22Rv1 (cell line): ENCODE measurements at regions not wholly inside any gene's neighbourhood (a gene's known extent, or its start where the extent isn't known, plus 50 kb on each side); places are given as distances from the start of the nearest gene placed in this dataset.

ENCODE experiments used
- H3K27ac ChIP-seq: fragments of 450-650 bp; 2 replicates; pipeline ENCODE4 v1.5.1; 2017
- CTCF ChIP-seq: fragments of 450-650 bp; IDR thresholded peaks from 2 replicates; pipeline ENCODE4 v1.5.1; 2017; ENCODE audit warnings: mild to moderate bottlenecking
- ZFX ChIP-seq: fragments of 450-650 bp; IDR thresholded peaks from 2 replicates; pipeline ENCODE4 v1.6.1; 2017; ENCODE audit warnings: antibody characterized with exemption, borderline replicate concordance

DNA sequence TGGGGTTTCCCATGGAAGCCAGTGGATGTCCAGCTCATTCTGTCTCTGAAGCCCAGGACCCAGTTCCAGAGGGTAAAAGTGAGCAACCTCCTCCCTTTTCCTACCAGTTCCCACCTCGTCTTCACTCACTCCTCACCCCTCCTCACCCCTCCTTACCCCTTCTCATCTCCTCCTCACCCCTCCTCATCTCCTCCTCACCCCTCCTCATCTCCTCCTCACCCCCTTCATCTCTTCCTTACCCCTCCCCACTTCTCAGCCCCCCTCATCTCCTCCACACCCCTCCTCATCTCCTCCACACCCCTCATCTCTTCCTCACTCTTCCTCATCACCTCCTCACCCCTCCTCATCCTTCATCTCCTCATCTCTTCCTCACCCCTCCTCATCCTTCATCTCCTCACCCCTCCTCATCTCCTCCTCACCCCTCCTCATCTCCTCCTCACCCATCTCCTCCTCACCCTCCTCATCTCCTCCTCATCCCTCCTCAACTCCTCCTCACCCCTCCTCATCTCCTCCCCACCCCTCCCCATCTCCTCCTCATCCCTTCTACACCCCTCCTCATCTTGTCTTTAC, 246.1 kb downstream of the MYLK4 start:
- TF ChIP-seq ZFX, result no peak
- no peak for TF ChIP-seq CTCF
- no peak overlapping the region for H3K27ac ChIP-seq

DNA sequence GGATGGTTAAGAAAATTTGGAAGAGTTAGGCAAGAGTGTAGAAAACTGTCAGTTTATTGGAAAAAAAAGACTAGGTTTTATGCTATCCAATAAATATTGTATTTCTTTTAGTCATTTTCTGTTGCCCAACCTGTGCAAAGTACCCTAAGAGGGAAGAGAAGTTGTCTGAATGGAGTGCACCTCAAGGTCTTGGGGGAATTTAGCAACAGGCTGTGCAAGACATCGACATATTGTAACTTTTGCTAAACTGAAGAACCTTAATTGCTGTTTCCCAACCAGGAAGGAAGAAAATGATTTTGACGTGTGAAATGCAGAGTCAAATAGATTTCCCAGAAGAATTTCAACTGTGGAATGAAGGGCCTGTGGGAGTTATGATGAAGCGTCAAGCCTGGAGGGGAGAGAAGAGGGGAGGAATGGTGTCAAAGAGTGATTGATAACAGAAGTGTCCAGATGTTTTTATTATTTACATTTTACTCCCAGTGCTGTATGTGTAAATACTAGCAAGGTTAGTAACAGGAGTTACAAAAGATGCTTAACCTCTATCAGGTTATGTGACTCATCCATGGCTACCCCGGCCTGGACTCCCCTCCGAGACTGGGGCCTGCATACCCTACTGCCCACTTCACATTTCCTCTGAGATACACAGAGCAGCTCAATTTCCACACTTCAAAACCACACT, 246.8 kb downstream of the MYLK4 start:
- H3K27ac ChIP-seq, result no peak overlapping the region
- no peak for TF ChIP-seq CTCF
- TF ChIP-seq ZFX, result no peak

DNA sequence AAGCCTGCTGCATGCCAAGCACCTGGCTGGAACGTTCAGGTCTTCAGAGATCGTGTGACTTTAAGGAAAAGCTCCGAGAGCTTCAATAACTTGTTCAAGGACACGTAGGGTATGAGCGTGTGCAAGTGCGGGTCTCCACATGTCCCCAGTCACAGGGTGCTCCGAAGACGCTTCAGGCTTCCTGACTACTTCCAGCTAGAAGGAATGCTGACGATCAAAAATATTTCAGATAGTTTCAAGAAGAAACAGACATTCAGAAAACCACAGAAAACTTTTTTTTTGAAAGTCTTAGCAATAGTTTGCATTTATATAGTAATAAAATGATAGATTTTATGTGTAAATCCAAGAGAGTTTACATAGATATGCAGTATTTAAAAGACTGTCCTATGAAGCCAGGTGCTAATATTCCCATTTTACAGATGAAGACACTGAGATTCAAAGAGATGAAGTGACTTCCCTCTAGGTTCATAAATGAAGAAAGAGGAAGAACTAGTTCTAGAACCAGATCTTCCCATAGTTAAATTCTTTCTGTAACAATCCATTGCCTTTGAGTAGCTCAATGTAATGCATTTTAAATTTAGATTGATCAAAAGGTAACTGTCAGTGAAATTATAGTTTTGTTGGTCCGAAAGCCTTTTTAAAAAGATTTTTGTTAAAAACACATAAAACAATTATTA, 247.6 kb downstream of the MYLK4 start:
- TF ChIP-seq CTCF (no peak), ZFX (no peak)
- H3K27ac ChIP-seq, result no peak overlapping the region

DNA sequence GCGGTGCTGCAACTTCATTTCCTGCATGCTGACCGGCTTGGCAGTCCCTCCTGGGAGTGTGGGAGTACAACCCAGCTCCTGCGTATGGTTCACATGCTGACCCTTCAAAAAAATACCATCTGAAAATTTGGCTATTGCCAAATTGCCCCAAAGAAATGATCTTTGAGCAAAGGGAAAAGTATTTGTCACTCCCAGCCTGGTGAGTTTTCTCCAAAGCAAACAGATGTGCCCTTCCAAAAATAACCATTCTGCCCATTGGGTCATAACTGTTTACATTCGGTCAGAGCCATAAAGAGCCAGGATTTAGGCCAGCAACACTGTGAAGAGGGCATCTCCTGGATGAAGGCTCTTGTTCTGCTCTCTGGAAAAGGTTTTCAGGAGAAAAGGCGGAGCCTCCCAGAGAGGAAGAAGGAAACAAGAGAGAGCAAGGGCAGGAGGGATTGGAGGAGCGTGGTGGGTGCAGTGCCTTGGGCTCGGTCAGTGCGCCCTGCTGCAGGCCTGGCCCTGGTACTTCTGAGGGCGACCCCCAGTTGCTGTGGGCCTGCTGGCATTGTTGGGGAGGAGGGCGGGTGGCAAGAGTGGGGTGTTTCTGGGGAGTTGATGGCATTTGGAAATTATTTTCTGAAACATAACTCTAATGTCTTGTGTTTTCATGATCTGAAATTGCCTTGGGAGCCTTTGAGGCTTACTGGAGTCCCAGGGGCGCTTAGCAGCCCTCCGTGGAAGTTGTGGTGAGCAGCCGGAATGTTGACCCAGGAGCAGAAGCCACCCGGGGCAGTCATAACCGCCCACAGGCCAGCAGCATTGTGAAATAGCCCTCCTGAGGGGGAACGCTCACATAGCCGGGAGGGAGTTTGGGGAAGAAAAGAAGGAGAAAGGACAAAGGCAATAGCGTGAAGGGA, 248.4 kb downstream of the MYLK4 start:
- TF ChIP-seq CTCF (no peak), ZFX (no peak)
- no peak overlapping the region for H3K27ac ChIP-seq

DNA sequence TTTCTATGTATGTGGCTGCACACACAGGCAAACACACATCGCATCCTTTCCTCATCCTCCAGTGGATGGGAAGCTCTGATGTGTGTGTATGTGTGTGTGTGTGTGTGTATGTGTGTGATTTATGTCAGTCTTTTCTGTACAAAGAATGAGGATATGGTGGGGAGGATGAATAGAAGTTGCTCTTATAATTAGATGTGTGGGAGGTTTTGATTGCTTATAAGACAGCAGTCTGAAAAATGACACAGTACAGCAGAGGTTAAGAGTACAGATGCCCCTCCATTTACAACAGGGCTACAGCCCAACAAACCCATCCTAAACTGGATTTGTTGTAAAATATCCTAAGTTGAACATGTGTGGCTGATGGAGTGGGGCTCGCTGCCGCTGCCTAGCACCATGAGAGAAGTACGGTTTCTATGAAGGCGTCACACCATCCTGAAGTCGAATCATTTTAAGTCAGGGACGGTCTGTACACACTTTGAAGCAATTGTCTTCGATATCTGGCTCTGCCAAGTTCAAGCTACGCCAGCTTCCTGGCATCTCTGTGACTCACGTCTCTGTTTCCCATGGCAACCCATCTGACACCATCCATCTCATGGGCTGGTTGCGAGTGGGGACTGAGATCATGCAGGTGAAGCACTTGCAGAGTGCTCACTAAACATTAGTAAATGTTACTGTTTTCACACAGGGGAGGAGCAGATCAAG, 252.6 kb downstream of the MYLK4 start:
- TF ChIP-seq ZFX, result no peak
- no peak overlapping the region for H3K27ac ChIP-seq

GRCh38 chr6:2496291-2496690, 250.9 kb upstream of the GMDS start:
- no peak overlapping the region for H3K27ac ChIP-seq
- TF ChIP-seq ZFX (no peak), CTCF (no peak)
